BJ (cell line): ENCODE measurements at regions not wholly inside any gene's neighbourhood (a gene's known extent, or its start where the extent isn't known, plus 50 kb on each side); places are given as distances from the start of the nearest gene placed in this dataset.
"Not testable (repeated sequence)": the region's sequence is repeated elsewhere in the genome, so short reads cannot be mapped to it uniquely, and the experiment has no call there.

Experiments
- CTCF ChIA-PET: fragments of 350-600 bp; formaldehyde crosslinking; extraction: SDS; loops from one replicate; lab custom pipeline; 2021; ENCODE audit warnings: antibody characterized with exemption, inconsistent platforms; lab: Yijun Ruan, JAX
- POLR2A ChIA-PET: fragments of 300-600 bp; sonication (Branson Sonifier 250); formaldehyde crosslinking; extraction: SDS; loops from one replicate; lab custom pipeline; 2021; ENCODE audit warnings: antibody characterized with exemption; lab: Charles Lee
- DNase-seq: peaks from one replicate; pipeline ENCODE4 v3.0.0-alpha.2; 2011; ENCODE audit warnings: low read depth
- H3K27me3 ChIP-seq: 2 replicates; pipeline ENCODE4 v1.6.0; 2011; ENCODE audit warnings: low read length; ENCODE audit not compliant: control insufficient read depth, insufficient read depth
- H3K36me3 ChIP-seq: 2 replicates; pipeline ENCODE4 v1.5.1; 2011; ENCODE audit warnings: low read length; ENCODE audit not compliant: control insufficient read depth, insufficient read depth
- H3K4me3 ChIP-seq: 2 replicates; pipeline ENCODE4 v1.5.1; 2011; ENCODE audit warnings: low read depth, mild to moderate bottlenecking, control low read depth, low read length
- CTCF ChIP-seq: IDR thresholded peaks from 2 replicates; pipeline ENCODE4 v1.5.1; 2011; ENCODE audit warnings: low read depth, mild to moderate bottlenecking, control low read depth, inconsistent platforms, low read length, moderate library complexity; ENCODE audit not compliant: insufficient read depth

GRCh38 chr18:75854174-75854573 lies 426.7 kb upstream of the SMIM21 start:
- no peaks in the 10 kb centered on the region for H3K36me3 ChIP-seq
- no peak overlapping the region for H3K4me3 ChIP-seq
- ChIA-PET CTCF (no interaction called here), POLR2A (no interaction called here)
- DNase-seq, result no peak
- no peaks in the 10 kb centered on the region for H3K27me3 ChIP-seq
- peak; percentile 37; the same call in 1 of the 2 replicates for TF ChIP-seq CTCF

GRCh38 chr18:75846321-75846720 lies 418.8 kb upstream of the SMIM21 start:
- no peaks in the 10 kb centered on the region for H3K27me3 ChIP-seq
- DNase-seq, result no peak
- TF ChIP-seq CTCF, result no peak
- ChIA-PET POLR2A (no interaction called here), CTCF (interaction anchor here (0.5 kb wide), 1 partner anchor 22 kb away, joined by 3 read pairs; no protein-coding TSS in a partner anchor)
- no peak overlapping the region for H3K4me3 ChIP-seq
- no peaks in the 10 kb centered on the region for H3K36me3 ChIP-seq

GRCh38 chr18:75845413-75845812 lies 417.9 kb upstream of the SMIM21 start:
- CTCF ChIA-PET, result no interaction called here
- DNase-seq, result no peak
- Histone ChIP-seq H3K36me3 (no peaks in the 10 kb centered on the region), H3K27me3 (no peaks in the 10 kb centered on the region), H3K4me3 (no peak overlapping the region)
- POLR2A ChIA-PET, result no interaction called here
- no peak for TF ChIP-seq CTCF

GRCh38 chr18:75844146-75844545 lies 416.6 kb upstream of the SMIM21 start:
- TF ChIP-seq CTCF, result no peak
- CTCF ChIA-PET, result no interaction called here
- DNase-seq, result no peak
- no peak overlapping the region for H3K4me3 ChIP-seq
- H3K36me3 ChIP-seq, result no peaks in the 10 kb centered on the region
- POLR2A ChIA-PET, result no interaction called here
- H3K27me3 ChIP-seq, result no peaks in the 10 kb centered on the region

GRCh38 chr18:75840131-75840530 lies 412.6 kb upstream of the SMIM21 start:
- DNase-seq, result no peak
- no peaks in the 10 kb centered on the region for H3K27me3 ChIP-seq
- ChIA-PET CTCF (no interaction called here), POLR2A (no interaction called here)
- H3K36me3 ChIP-seq, result no peaks in the 10 kb centered on the region
- H3K4me3 ChIP-seq, result no peak overlapping the region
- no peak for TF ChIP-seq CTCF

GRCh38 chr18:75839686-75840085 lies 412.2 kb upstream of the SMIM21 start:
- H3K36me3 ChIP-seq, POLR2A ChIA-PET, CTCF ChIA-PET, H3K27me3 ChIP-seq, DNase-seq, H3K4me3 ChIP-seq: not testable (repeated sequence)
